GM12875 (cell line): ENCODE measurements at regions not wholly inside any gene's neighbourhood (a gene's known extent, or its start where the extent isn't known, plus 50 kb on each side); places are given as distances from the start of the nearest gene placed in this dataset.

Experiments
- H3K4me3 ChIP-seq: one replicate; pipeline ENCODE4 v1.5.1; 2011; ENCODE audit warnings: low read depth, low read length, control low read depth
- CTCF ChIP-seq: IDR thresholded peaks from 2 replicates; pipeline ENCODE4 v1.5.1; 2011; ENCODE audit warnings: low read depth, mild to moderate bottlenecking, control low read depth, inconsistent platforms, low read length, moderate library complexity, borderline replicate concordance; ENCODE audit not compliant: insufficient read depth

GRCh38 chr18:44198612-44199284 lies 481.9 kb upstream of the SETBP1 start:
- TF ChIP-seq CTCF, result no peak
- H3K4me3 ChIP-seq, result no peak overlapping the region

- H3K4me3 ChIP-seq, result no peak overlapping the region
- no peak for TF ChIP-seq CTCF
Measured at GRCh38 chr18:44213293-44213692, 467.4 kb upstream of the SETBP1 start.

- no peak for TF ChIP-seq CTCF
- no peak overlapping the region for H3K4me3 ChIP-seq
Measured at GRCh38 chr18:44214396-44214795, 466.3 kb upstream of the SETBP1 start.

- no peak for TF ChIP-seq CTCF
- H3K4me3 ChIP-seq, result no peak overlapping the region
Measured at GRCh38 chr18:44216169-44216568, 464.5 kb upstream of the SETBP1 start.

- no peak for TF ChIP-seq CTCF
- no peak overlapping the region for H3K4me3 ChIP-seq
Measured at GRCh38 chr18:44227501-44227900, 453.2 kb upstream of the SETBP1 start.

- no peak overlapping the region for H3K4me3 ChIP-seq
- no peak for TF ChIP-seq CTCF
Measured at GRCh38 chr18:44229693-44230108, 451.0 kb upstream of the SETBP1 start.

GRCh38 chr18:44231936-44232335 lies 448.8 kb upstream of the SETBP1 start:
- no peak overlapping the region for H3K4me3 ChIP-seq
- TF ChIP-seq CTCF, result no peak
